HG03439 (cell line): ENCODE measurements at regions not wholly inside any gene's neighbourhood (a gene's known extent, or its start where the extent isn't known, plus 50 kb on each side); places are given as distances from the start of the nearest gene placed in this dataset.
"Not testable (repeated sequence)": the region's sequence is repeated elsewhere in the genome, so short reads cannot be mapped to it uniquely, and the experiment has no call there.

Experiments
- ATAC-seq: cut with Tn5 transposase; IDR thresholded peaks from one replicate; pipeline ENCODE4 v1.9.1; 2021; ENCODE audit warnings: mild to moderate bottlenecking, moderate library complexity; ENCODE audit not compliant: unreplicated experiment

DNA sequence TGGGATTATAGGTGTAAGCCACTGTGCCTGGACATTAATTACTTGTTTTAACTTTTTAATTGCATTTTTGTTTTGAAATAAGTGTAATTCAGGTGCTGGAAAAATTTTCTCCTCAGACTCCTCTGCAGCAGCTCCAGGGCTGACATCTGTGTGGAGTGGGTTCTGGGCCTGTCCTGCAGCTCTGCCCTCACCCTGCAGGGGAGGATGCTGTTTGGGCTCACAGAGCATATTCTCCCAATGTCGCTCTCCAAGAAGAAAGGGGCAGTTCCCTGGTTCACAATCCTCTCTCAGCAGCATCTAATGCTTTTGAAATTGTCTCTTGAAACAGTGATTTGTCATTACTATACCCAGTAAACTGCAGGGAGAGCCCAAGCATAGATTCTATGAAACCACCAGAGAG lies 995.7 kb downstream of the TMEM121 start:
- ATAC-seq: not testable (repeated sequence)

DNA sequence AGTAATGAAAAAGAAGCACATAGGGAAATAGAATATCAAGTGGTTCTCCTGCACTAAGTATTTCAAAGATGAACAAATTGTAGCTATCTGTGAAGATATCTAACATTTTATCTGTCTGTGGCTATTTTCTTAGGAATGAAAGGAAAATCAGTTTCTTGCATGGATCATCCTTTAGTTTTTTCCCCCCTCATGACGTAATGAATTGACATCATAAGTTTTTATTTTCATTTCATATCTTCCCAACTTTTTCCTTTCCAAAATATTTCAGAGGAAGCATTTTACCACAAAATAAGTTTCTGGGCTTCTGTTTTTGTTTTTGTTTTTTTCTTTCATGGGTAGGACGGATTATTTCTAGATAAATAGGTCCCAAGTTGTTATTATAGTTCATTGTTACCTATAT lies 996.6 kb downstream of the TMEM121 start:
- no peak for ATAC-seq

DNA sequence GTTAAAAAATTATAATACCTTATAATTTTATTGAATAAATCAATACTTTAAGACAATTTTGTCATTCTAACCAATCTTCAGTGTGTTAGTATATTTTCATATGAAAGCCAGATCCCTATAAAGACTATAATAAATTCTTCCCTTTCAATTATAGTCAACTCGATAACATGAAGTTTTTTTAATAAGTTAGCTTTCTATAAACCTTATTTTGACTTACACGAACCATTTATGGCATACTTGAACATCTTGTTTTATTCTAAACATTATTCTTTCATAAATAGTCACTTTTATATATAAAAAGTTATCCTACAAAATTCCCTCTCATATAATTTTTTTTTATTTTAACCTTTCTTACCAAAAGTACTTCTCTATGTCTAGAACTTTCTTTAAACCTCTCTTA lies 1002.3 kb downstream of the TMEM121 start:
- ATAC-seq: no peak

DNA sequence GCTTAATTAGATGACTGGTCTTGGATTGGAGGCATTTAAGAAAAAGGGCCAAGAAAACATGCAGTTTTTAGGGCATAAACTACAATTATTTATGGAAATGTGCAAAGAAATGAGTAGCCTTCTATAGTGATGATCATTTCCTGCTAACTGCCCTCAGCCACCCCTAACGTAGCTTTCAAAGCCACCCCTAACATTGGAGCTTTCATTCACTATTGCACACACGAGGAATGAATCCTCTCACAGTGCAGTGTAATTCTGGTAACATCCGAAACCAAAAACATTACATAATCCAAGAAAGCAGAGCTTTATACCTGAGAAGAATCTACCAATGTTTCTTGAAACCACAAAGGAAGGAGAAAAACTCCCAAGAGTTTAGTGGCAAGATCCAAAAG lies 1003.6 kb downstream of the TMEM121 start:
- no peak for ATAC-seq

DNA sequence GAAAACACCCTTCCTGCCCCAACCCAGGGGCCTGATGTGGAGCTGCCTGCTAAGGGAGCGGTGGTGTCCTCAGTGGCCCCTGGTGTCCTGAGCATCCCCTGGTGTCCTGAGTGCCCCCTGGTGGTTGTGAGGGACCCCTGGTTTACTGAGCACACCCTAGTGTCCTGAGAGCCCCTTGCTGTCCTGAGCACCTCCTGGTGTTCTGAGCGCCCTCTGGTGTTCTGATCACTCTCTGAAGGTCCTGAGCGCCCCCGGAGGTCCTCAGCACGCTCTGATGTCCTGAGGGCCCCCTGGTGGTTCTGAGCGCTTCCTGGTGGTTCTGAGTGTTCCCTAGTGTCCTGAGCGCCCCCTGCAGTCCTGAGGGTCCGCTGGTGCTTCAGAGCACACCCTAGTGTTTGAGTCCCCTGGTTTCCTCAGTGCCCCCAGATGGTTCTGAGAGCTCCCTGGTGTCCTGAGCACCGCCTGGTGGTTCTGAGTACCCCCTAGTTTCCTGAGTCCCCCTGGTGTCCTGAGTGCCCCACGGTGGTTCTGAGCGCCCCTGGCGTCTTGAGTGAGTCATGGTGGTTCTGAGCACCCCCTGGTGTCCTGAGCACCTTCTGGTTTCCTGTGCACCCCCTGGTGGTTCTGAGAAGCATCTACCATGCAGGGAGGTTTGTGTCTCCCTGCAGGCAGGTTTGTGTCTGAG lies 1004.2 kb downstream of the TMEM121 start:
- ATAC-seq: peak; percentile 90

DNA sequence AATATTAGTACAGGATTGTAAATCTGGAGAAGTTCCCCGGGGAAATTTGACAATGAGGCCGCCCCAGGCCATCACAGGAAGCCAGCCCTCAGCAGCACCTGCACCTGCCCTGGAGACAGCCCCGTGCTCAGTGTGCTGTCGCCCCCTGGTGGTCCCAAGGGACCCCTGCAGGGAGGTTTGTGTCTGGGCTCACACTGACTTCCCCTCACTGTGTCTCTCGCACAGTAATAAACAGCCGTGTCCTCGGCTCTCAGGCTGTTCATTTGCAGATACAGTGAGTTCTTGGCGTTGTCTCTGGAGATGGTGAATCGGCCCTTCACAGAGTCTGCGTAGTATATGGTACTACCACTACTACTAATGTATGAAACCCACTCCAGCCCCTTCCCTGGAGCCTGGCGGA lies 1011.2 kb downstream of the TMEM121 start:
- ATAC-seq: not testable (repeated sequence)

DNA sequence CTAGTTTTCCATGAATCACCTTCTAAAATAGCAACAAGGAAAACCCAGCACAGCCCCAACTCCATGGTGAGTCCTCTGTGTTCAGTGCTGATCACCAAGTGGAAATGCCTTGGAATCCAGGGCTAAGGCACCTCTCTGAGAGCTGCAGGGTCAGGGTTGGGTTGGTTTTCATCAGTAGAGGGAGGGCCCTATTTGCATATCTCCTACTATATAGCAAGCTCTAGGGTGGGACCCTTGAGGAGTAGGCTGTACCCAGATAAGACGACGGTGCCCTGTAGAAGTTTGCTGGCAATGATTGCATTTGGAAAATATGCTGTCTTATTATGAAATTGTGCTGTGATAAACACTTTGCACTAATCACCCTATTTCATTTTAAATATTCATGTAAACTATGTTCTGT lies 1011.8 kb downstream of the TMEM121 start:
- no peak for ATAC-seq

DNA sequence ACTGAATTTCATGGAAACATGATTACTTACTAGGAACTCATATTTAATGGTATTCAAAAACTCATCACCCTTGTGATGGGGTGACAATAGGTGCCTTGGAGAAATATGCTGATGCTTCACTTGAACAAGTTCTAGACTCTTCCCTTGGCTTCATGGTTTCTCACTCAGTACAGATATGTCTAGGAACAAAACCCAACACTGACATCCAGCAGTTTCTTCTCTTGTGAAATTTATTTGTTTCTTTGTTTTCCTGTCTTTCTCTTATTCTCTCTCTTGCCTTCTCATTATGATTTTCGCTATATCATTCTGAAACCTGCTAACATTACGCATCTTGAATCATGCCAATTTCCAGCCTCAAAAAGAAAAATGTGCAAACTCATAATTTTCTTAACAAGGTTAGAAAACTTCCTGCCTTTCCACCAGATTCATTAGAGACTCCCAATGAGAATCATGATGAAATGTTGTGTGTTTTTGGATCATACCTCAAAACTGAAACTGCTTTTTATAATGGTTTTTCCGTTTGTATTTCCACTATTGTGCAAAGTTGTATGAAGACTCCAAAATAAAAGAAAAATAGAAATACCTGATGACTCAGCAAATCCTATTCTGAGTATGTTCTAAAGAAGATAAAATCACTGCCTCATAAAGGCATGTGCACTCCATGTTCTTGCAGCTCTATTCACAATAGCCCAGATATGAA lies 1021.5 kb downstream of the TMEM121 start:
- ATAC-seq: no peak

DNA sequence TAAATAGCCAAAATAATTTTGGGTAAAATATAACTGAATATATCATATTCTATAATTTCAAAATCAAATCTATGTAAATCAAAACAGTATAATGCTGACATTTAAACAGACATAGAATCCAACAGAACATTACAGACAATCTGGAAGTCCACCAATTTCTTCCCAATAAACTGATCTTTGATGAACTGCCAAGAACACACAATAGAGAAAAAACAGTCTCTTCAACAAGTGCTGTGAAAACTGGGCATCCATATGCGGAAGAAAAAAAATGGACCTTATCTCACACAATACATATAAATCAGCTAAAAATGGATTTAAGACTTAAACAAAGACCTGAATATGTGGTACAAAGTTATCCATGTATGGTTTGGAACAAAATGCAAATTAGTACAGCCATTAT lies 1022.7 kb downstream of the TMEM121 start:
- no peak for ATAC-seq

DNA sequence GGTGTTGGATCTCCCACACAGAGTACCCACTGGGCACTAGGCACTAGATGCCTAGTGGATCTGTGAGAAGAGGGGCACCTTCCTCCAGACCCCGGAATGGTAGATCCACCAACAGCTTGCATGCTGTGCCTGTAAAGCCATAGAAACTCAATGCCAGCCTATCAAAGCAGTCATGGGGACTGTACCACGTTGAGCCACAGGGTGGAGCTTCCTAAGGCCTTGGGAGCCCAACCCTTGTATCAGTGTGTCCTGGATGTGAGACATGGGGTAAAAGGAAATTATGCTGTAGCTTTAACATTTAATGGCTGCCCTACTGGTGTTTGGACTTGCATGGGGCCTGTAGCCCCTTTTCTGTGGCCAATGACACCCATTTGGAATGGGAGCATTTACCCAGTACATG lies 1024.9 kb downstream of the TMEM121 start:
- no peak for ATAC-seq

DNA sequence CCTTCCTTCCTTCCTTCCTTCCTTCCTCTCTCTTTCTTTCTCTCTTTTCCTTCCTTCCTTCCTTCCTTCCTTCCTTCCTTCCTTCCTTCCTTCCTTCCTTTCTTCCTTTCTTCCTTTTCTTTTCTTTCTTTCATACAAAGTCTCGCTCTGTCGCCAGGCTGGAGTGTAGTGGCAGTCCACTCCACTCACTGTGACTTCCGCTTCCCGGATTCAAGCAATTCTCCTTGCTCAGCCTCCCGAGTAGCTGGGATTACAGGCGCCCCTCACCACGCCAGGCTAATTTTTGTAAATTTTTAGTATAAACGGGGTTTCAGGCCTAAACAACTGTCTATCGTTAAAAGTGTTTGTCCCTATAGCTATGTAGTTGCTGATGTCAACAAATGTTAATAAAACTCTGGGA lies 1029.8 kb downstream of the TMEM121 start:
- ATAC-seq: not testable (repeated sequence)

DNA sequence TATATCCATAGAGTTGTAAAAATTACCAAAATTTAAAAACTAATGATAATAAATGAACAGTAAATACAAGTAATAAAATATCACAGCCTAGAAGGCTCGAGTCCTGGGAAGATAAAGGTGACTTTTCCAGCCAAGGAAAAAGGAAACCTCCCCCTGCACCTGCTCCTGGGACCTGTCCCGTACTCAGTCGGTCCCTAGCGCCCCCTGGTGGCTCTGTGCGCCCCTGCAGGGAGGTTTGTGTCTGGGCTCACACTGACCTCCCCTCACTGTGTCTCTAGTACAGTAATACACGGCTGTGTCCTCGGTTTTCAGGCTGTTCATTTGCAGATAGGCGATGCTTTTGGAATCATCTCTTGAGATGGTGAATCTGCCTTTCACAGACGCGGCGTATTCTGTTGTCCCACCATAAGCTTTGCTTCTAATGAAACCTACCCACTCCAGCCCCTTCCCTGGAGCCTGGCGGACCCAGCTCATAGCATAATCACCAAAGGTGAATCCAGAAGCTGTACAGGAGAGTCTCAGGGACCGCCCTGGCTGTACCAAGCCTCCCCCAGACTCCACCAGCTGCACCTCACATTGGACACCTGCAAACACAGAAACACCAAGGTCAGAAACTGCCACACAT lies 1030.4 kb downstream of the TMEM121 start:
- ATAC-seq: no peak

DNA sequence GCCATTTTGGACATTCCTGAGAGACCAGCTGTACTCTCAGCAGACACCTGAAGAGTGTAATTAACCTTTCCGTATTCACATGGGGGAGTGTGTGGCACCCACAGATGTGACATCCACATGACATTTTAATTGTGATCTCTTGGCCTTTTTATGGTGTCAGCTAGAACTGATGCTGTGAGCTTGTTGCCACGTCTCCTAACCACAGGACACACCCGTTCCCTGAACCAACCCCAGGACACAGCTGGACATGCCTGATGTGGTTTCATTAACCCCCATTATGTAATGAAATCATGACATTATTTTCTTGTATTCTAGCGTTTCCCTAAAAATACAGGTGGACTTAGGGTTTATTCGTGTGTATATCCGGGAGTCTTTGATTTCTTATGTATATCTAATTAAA lies 1036.1 kb downstream of the TMEM121 start:
- ATAC-seq: no peak

DNA sequence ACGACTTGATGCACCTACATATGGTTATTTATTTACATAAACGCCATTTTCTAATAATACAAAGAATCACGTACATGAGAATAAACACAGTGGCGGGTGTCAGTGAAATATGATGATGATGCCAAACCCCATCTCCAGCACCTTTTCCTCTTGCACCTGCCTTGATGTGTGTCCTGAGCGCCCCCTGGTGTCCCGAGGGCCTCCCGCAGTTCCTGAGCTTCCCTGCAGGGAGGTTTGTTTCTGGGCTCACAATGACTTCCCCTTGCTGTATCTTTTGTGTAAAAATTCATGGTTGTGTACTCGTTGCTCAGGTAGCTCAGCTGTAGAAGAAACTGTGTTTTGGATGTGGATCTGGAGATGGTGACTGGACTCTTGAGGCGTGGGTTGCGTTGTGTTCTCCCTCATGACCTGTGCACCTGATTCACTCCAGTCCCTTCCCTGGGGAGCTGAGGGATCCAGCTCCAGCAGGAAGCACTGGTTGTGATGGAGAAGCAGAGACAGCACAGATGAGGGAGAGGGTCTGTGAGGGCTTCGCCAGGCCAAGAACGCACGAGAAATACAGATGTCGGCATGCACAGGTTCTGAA lies 1037.8 kb downstream of the TMEM121 start:
- no peak for ATAC-seq

DNA sequence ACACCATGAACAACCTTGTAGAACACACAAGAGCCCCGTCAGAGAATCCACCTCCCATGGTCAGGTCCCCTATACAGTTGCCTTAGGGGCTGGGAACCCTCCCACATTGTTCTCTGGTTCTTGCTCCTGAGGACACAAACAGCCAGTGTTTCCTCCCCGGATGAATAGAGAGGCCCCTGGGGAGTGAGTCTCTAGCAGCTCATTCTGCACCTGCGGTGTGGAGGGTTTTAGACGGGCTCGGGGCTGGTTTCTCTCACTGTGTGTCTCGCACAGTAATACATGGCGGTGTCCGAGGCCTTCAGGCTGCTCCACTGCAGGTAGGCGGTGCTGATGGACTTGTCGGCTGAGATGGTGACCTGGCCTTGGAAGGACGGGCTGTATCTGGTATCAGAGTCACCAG lies 1052.1 kb downstream of the TMEM121 start:
- no peak for ATAC-seq

DNA sequence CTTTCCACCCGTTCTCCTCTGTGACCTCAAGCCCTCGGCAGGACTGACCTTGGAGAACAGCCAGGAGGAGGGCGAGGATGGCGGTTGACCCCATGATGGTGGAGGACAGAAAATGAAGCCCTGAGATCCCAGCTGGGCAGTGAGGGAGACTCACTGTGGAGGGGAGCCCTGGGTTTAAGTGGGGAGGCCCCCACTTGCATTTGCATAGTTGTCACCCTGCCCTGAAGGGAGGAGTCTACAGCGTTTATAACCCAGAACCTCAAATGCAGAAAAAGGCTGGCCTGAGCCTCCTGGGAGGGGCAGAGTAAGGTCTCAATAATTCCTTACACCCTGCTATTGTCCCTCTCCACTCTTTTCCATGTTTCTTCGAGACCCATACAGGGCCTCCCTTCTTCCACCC lies 1052.7 kb downstream of the TMEM121 start:
- no peak for ATAC-seq

DNA sequence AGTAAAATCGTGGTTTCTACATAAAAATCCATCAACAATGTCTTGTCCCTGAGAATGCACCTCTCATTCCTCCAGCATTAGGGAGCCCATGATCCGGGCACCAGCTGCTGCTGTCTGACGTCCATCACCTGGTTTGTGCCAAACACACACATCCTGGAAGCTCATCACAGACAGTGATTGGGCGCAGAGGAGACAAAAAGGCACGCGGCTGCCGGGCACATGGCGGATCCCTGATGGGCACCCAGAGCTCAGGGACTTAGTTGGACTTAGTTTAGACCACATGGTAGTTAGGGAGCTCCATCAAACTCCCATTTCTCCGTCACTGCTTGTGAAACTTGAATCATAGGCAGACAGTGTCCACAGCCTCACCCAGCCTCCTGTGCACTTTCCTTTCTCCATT lies 1059.3 kb downstream of the TMEM121 start:
- peak; percentile 16 for ATAC-seq

DNA sequence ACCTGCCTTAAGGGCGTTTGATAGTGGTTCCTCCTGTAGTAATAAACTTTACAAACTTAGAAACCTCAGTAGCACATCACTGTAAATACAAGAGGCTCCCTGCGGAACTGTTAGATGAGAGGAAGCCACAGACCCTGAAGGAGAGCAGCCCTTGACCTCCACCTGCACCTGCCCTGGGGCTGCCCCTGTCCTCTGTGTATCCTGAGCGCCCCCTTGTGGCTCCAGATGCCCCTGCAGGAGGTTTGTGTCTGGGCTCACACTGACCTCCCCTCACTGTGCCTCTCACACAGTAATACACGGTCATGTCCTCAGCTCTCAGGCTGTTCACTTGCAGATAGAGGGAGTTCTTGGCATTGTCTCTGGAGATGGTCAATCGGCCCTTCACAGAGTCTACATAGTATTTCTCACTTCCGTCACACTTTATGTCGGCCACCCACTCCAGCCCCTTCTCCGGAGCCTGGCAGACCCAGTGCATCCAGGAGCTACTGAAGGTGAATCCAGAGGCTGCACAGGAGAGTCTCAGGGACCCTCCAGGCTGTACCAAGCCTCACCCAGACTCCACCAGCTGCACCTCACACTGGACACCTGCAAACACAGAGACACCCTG lies 1059.8 kb downstream of the TMEM121 start:
- peak; percentile 54 for ATAC-seq

DNA sequence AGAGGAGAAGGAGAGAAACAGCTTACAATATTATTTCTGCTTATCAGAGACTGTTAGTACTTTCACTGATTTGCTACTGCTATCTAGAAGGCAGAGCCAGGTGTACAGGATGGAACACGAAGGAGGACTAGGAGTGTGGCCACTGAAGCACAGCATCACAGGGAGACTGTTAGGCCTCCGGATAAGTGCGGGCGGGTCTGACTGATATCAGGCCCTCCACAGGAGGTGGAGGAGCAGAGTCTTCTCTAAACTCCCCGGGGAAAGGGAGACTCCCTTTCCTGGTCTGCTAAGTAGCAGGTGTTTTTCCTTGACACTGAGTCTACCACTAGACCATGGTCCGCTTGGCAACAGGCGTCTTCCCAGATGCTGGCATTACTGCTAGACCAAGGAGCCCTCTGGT lies 1065.2 kb downstream of the TMEM121 start:
- ATAC-seq: not testable (repeated sequence)

DNA sequence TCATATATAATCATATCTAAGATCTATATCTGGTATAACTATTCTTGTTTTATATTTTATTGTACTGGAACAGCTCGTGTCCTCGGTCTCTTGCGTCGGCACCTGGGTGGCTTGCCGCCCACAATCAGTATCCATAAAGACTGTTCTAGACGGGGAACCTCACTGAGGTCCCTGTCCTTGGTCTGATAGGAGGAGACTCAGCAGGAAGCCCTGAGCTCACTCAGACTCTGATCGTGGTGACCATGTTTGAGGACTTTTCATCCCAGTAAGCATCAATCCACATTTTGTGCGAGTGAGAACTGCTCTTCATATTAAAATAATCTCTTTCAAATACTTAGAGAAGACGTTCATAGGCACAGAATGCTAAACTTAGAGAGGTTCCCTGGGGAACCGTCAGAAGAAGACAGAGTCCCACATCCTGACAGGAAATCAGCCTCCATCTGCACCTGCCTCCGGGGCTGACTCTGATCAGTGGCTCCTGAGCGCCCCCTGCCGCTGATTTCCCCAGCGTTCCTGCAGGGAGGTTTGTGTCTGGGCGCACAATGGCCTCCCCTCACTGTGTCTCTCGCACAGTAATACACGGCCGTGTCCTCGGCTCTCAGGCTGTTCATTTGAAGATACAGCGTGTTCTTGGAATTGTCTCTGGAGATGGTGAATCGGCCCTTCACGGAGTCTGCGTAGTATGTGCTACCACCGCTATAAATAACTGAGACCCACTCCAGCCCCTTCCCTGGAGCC lies 1065.9 kb downstream of the TMEM121 start:
- not testable (repeated sequence) for ATAC-seq

DNA sequence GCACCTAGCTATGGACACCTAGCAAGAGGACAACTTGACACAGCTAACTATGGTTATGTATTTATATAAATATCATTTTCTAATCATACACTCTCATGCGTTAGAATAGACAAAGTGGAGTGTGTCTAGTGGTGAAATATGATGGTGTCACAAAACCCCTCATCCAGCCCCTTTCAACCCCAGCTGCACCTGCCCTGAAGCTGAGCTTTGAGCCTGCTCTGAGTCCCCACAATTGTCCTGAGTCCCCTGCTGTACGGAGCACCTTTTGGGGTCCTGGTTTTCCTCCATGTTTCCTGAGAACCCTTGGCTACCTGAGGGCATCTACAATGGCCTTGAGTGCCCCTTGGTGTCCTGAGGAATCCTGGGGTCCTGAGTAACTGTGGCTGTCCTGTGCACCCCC lies 1072.8 kb downstream of the TMEM121 start:
- no peak for ATAC-seq
